HG03175 (cell line): ENCODE measurements at regions not wholly inside any gene's neighbourhood (a gene's known extent, or its start where the extent isn't known, plus 50 kb on each side); places are given as distances from the start of the nearest gene placed in this dataset.
"Not testable (repeated sequence)": the region's sequence is repeated elsewhere in the genome, so short reads cannot be mapped to it uniquely, and the experiment has no call there.

ENCODE experiments used
- ATAC-seq: cut with Tn5 transposase; IDR thresholded peaks from one replicate; pipeline ENCODE4 v1.9.1; 2021; ENCODE audit warnings: mild to moderate bottlenecking, moderate library complexity; ENCODE audit not compliant: unreplicated experiment

GRCh38 chr2:110394769-110395168 is 77.8 kb downstream of the LIMS4 start:
- ATAC-seq = not testable (repeated sequence)

GRCh38 chr2:110392366-110392765 is 80.2 kb downstream of the LIMS4 start:
- ATAC-seq = not testable (repeated sequence)

- ATAC-seq = not testable (repeated sequence)
These were observed 81.6 kb downstream of the LIMS4 start for GRCh38 chr2:110391035-110391418.

- not testable (repeated sequence) for ATAC-seq
These were observed 82.1 kb downstream of the LIMS4 start for GRCh38 chr2:110390351-110391034.

- not testable (repeated sequence) for ATAC-seq
These were observed 85.6 kb downstream of the LIMS4 start for GRCh38 chr2:110387044-110387443.

GRCh38 chr2:110386546-110386945 is 86.1 kb downstream of the LIMS4 start:
- ATAC-seq = not testable (repeated sequence)

GRCh38 chr2:110384736-110385119 is 87.9 kb downstream of the LIMS4 start:
- ATAC-seq = not testable (repeated sequence)

GRCh38 chr2:110384109-110384735 is 88.4 kb downstream of the LIMS4 start:
- not testable (repeated sequence) for ATAC-seq

- peak; percentile 60 for ATAC-seq
These were observed 89.2 kb downstream of the LIMS4 start for GRCh38 chr2:110383163-110384048.

GRCh38 chr2:110373519-110373918 is 99.1 kb downstream of the LIMS4 start:
- not testable (repeated sequence) for ATAC-seq

GRCh38 chr2:110371633-110372032 is 101.0 kb downstream of the LIMS4 start:
- not testable (repeated sequence) for ATAC-seq

- not testable (repeated sequence) for ATAC-seq
These were observed 115.0 kb downstream of the LIMS4 start for GRCh38 chr2:110357616-110358015.

- ATAC-seq = not testable (repeated sequence)
These were observed 118.2 kb downstream of the LIMS4 start for GRCh38 chr2:110354294-110355018.

GRCh38 chr2:110350718-110351117 is 121.9 kb downstream of the LIMS4 start:
- not testable (repeated sequence) for ATAC-seq

- ATAC-seq = not testable (repeated sequence)
These were observed 123.7 kb downstream of the LIMS4 start for GRCh38 chr2:110348902-110349301.

- not testable (repeated sequence) for ATAC-seq
These were observed 128.1 kb downstream of the LIMS4 start for GRCh38 chr2:110344405-110345035.

- ATAC-seq = not testable (repeated sequence)
These were observed 129.7 kb upstream of the MTLN start for GRCh38 chr2:110342077-110342476.

- not testable (repeated sequence) for ATAC-seq
These were observed 126.8 kb upstream of the MTLN start for GRCh38 chr2:110339126-110339525.

- not testable (repeated sequence) for ATAC-seq
These were observed 126.1 kb upstream of the MTLN start for GRCh38 chr2:110338277-110339003.
